H1 (cell line): ENCODE measurements at regions not wholly inside any gene's neighbourhood (a gene's known extent, or its start where the extent isn't known, plus 50 kb on each side); places are given as distances from the start of the nearest gene placed in this dataset.

Experiments used
- CTCF ChIA-PET: fragments of 300-600 bp; sonication (Branson Sonifier 250); formaldehyde crosslinking; loops from one replicate; lab custom pipeline; 2021; ENCODE audit not compliant: partially characterized antibody; lab: Charles Lee
- POLR2A ChIA-PET: fragments of 300-600 bp; sonication (Branson Sonifier 250); formaldehyde crosslinking; loops from one replicate; lab custom pipeline; 2021; ENCODE audit warnings: inconsistent platforms; ENCODE audit not compliant: partially characterized antibody; lab: Charles Lee
- DNase-seq, 2 experiments: peaks; one replicate each; pipeline versions ENCODE4 v3.0.0 to v3.0.0-alpha.2; 2010 to 2022; ENCODE audit warnings: low spot score in 2 of 2, low read depth in 1 of 2, mixed read lengths in 1 of 2
- FAIRE-seq: peaks from 2 replicates; lab custom pipeline; 2011; peaks lifted over from hg19 to GRCh38; lab: Jason Lieb, UNC
- H2AFZ ChIP-seq: 2 replicates; pipeline ENCODE4 v1.8.1; 2012; ENCODE audit warnings: low read length, inconsistent platforms
- H2AK5ac ChIP-seq: 2 replicates; pipeline ENCODE4 v1.6.1; 2013; ENCODE audit warnings: low read depth, low read length
- H2BK120ac ChIP-seq: replicated peaks from 2 replicates; pipeline ENCODE3; 2013; ENCODE audit warnings: low read depth, low read length, inconsistent platforms
- H2BK12ac ChIP-seq: 2 replicates; pipeline ENCODE4 v1.6.1; 2013; ENCODE audit warnings: low read depth, low read length
- H2BK15ac ChIP-seq: 2 replicates; pipeline ENCODE4 v1.6.1; 2013; ENCODE audit warnings: low read length
- H2BK20ac ChIP-seq: 2 replicates; pipeline ENCODE4 v1.6.1; 2013; ENCODE audit warnings: low read length
- H2BK5ac ChIP-seq: 2 replicates; pipeline ENCODE4 v1.6.1; 2013; ENCODE audit warnings: low read depth, low read length
- H3K14ac ChIP-seq: 2 replicates; pipeline ENCODE4 v1.6.1; 2013; ENCODE audit warnings: inconsistent platforms; ENCODE audit not compliant: insufficient read length
- H3K18ac ChIP-seq: 2 replicates; pipeline ENCODE4 v1.6.1; 2013; ENCODE audit warnings: low read length; ENCODE audit errors: extremely low read depth
- H3K23ac ChIP-seq: 2 replicates; pipeline ENCODE4 v1.6.1; 2013; ENCODE audit warnings: inconsistent platforms; ENCODE audit not compliant: insufficient read length
- H3K23me2 ChIP-seq: 2 replicates; pipeline ENCODE4 v1.6.1; 2013; ENCODE audit warnings: low read depth, low read length
- H3K27ac ChIP-seq: 2 replicates; pipeline ENCODE4 v1.6.1; 2011; ENCODE audit warnings: low read depth, low read length, inconsistent platforms
- H3K27me3 ChIP-seq, 4 experiments: replicated peaks in 1 of 4; 1 replicate in 1 of 4; 2 replicates in 3 of 4; pipeline versions ENCODE4 v1.6.1 to v1.8.1; 2011 to 2013; ENCODE audit warnings: low read length in 3 of 4, mild to moderate bottlenecking in 3 of 4, inconsistent platforms in 2 of 4, mixed read lengths in 2 of 4, moderate library complexity in 1 of 4; ENCODE audit not compliant: control insufficient read depth in 3 of 4, insufficient read depth in 3 of 4; ENCODE audit errors: extremely low read depth in 1 of 4
- H3K36me3 ChIP-seq, 4 experiments: 2 replicates each; pipeline versions ENCODE4 v1.6.1 to v1.8.1; 2011 to 2013; ENCODE audit warnings: mild to moderate bottlenecking in 4 of 4, low read length in 3 of 4, moderate library complexity in 2 of 4, control low read depth in 1 of 4, inconsistent platforms in 1 of 4; ENCODE audit not compliant: insufficient read depth in 4 of 4, control insufficient read depth in 2 of 4
- H3K4ac ChIP-seq: replicated peaks from 2 replicates; pipeline ENCODE3; 2013; ENCODE audit warnings: low read length, low read depth, mixed read lengths, inconsistent platforms; ENCODE audit not compliant: insufficient read length
- H3K4me1 ChIP-seq, 4 experiments: replicated peaks in 1 of 4; 1 replicate in 1 of 4; 2 replicates in 3 of 4; pipeline versions ENCODE4 v1.6.1 to v1.8.1; 2011 to 2013; ENCODE audit warnings: low read length in 3 of 4, inconsistent platforms in 2 of 4, mixed read lengths in 1 of 4; ENCODE audit not compliant: insufficient read depth in 4 of 4, control insufficient read depth in 3 of 4
- H3K4me2 ChIP-seq, 2 experiments: 2 replicates each; pipeline versions ENCODE4 v1.6.1 to v1.8.1; 2011 to 2013; ENCODE audit warnings: low read depth in 2 of 2, low read length in 2 of 2, control low read depth in 1 of 2, inconsistent platforms in 1 of 2, mild to moderate bottlenecking in 1 of 2; ENCODE audit not compliant: insufficient read depth in 1 of 2
- H3K4me3 ChIP-seq, 4 experiments: fragments of 200-600, 300-600 bp in 1 of 4; sonication (generic), shearing (Covaris generic), sonication (Bioruptor Twin) in 1 of 4; 2 replicates each; pipeline versions ENCODE4 v1.5.1 to v1.8.1; 2011 to 2016; ENCODE audit warnings: low read length in 4 of 4, low read depth in 3 of 4, control low read depth in 2 of 4, inconsistent platforms in 2 of 4, mild to moderate bottlenecking in 2 of 4, mixed read lengths in 1 of 4, moderate library complexity in 1 of 4; ENCODE audit not compliant: insufficient read depth in 2 of 4; ENCODE audit errors: extremely low read depth in 1 of 4
- H3K56ac ChIP-seq: replicated peaks from 2 replicates; pipeline ENCODE3; 2013; ENCODE audit warnings: low read depth, mild to moderate bottlenecking, mixed read lengths, low read length, inconsistent platforms; ENCODE audit not compliant: insufficient read length
- H3K79me1 ChIP-seq: 2 replicates; pipeline ENCODE4 v1.6.1; 2013; ENCODE audit warnings: low read depth, low read length, control low read depth
- H3K79me2 ChIP-seq, 2 experiments: 2 replicates each; pipeline versions ENCODE4 v1.6.1 to v1.8.1; 2012 to 2013; ENCODE audit warnings: low read length in 2 of 2, mild to moderate bottlenecking in 2 of 2, inconsistent platforms in 1 of 2; ENCODE audit not compliant: insufficient read depth in 2 of 2, control insufficient read depth in 1 of 2
- H3K9ac ChIP-seq, 4 experiments: replicated peaks in 1 of 4; 1 replicate in 1 of 4; 2 replicates in 3 of 4; pipeline versions ENCODE4 v1.6.1 to v1.8.1; 2011 to 2013; ENCODE audit warnings: low read depth in 3 of 4, low read length in 3 of 4, control low read depth in 2 of 4, mild to moderate bottlenecking in 2 of 4, moderate library complexity in 2 of 4, inconsistent platforms in 1 of 4; ENCODE audit errors: extremely low read depth in 1 of 4
- H3K9me3 ChIP-seq, 2 experiments: 2 replicates each; pipeline versions ENCODE4 v1.6.1 to v1.8.1; 2012 to 2013; ENCODE audit warnings: mild to moderate bottlenecking in 2 of 2, moderate library complexity in 2 of 2, control low read depth in 1 of 2, inconsistent platforms in 1 of 2, low read depth in 1 of 2, low read length in 1 of 2, mixed read lengths in 1 of 2; ENCODE audit not compliant: insufficient read depth in 2 of 2
- H4K20me1 ChIP-seq, 2 experiments: replicated peaks in 1 of 2; 2 replicates each; pipeline versions ENCODE3 to v1.8.1; 2011 to 2013; ENCODE audit warnings: inconsistent platforms in 2 of 2, low read length in 2 of 2, mild to moderate bottlenecking in 1 of 2; ENCODE audit not compliant: insufficient read depth in 2 of 2, control insufficient read depth in 1 of 2
- H4K5ac ChIP-seq: 2 replicates; pipeline ENCODE4 v1.6.1; 2013; ENCODE audit warnings: low read length, low read depth, mixed read lengths, inconsistent platforms; ENCODE audit not compliant: insufficient read length
- H4K8ac ChIP-seq: 2 replicates; pipeline ENCODE4 v1.8.0; 2013; ENCODE audit warnings: mild to moderate bottlenecking, moderate library complexity, low read length, inconsistent platforms; ENCODE audit not compliant: insufficient read depth; ENCODE audit errors: extremely low read depth
- H4K91ac ChIP-seq: replicated peaks from 2 replicates; pipeline ENCODE3; 2013; ENCODE audit warnings: low read length, mixed read lengths, inconsistent platforms; ENCODE audit not compliant: insufficient read length
- BACH1 ChIP-seq: IDR thresholded peaks from 2 replicates; pipeline ENCODE4 v1.6.1; 2012; ENCODE audit warnings: low read length, improper control_type of control experiment
- CTCF ChIP-seq, 3 experiments: IDR thresholded peaks; 1 replicate in 2 of 3; 2 replicates in 1 of 3; pipeline versions ENCODE4 v1.5.1 to v1.6.1; 2011; ENCODE audit warnings: low read length in 3 of 3, mild to moderate bottlenecking in 3 of 3, inconsistent platforms in 2 of 3, low read depth in 1 of 3, moderate library complexity in 1 of 3; ENCODE audit not compliant: insufficient read depth in 1 of 3; ENCODE audit errors: control extremely low read depth in 1 of 3
- GABPA ChIP-seq: IDR thresholded peaks from 2 replicates; pipeline ENCODE4 v1.6.1; 2011; ENCODE audit warnings: mild to moderate bottlenecking, low read length, moderate library complexity, borderline replicate concordance; ENCODE audit not compliant: insufficient read depth
- MAFK ChIP-seq: IDR thresholded peaks from 2 replicates; pipeline ENCODE4 v1.6.1; 2012; ENCODE audit warnings: low read depth, mild to moderate bottlenecking, improper control_type of control experiment, low read length
- MAX ChIP-seq: IDR thresholded peaks from 2 replicates; pipeline ENCODE4 v1.6.1; 2012; ENCODE audit warnings: inconsistent platforms
- RAD21 ChIP-seq, 2 experiments: IDR thresholded peaks in 1 of 2; conservative IDR thresholded peaks in 1 of 2; 2 replicates each; pipeline ENCODE4 v1.6.1; 2011; ENCODE audit warnings: low read depth in 2 of 2, low read length in 2 of 2, improper control_type of control experiment in 1 of 2, inconsistent platforms in 1 of 2, mild to moderate bottlenecking in 1 of 2, moderate library complexity in 1 of 2
- whole genome bisulfite sequencing, 2 experiments: shearing (Covaris generic) in 1 of 2; methylation state at CpG; one replicate each; pipeline versions ENCODE4 v1.1.6 to v1.1.7; 2013 to 2015; ENCODE audit warnings: low lambda C conversion rate in 2 of 2, mixed read lengths in 2 of 2, inconsistent platforms in 1 of 2, low coverage in 1 of 2, missing lambda C conversion rate in 1 of 2; ENCODE audit not compliant: insufficient replicate concordance in 2 of 2, insufficient coverage in 1 of 2, insufficient read length in 1 of 2; ENCODE audit errors: extremely low coverage in 1 of 2, missing lambda C conversion rate in 1 of 2; 5-methylcytosine and 5-hydroxymethylcytosine counted together

GRCh38 chr1:5620997-5621396, 371.2 kb downstream of the NPHP4 start:
- H3K4ac ChIP-seq, result no peak overlapping the region
- no peak overlapping the region for H3K27ac ChIP-seq
- H3K27me3 ChIP-seq, result no peaks in the 10 kb centered on the region
- H3K14ac ChIP-seq, result no peak overlapping the region
- H3K79me2 ChIP-seq, result no peaks in the 10 kb centered on the region
- H3K23ac ChIP-seq, result no peak overlapping the region
- no peak overlapping the region for H3K4me2 ChIP-seq
- H3K56ac ChIP-seq, result no peak overlapping the region
- WGBS, 2 experiments, result 37% methylated on average over 3 of the region's 3 CpGs; no CpG with 5 or more reads in 1 of the 2 experiments
- DNase-seq, result peak in 1 of 2 experiments; percentile 50
- no peak overlapping the region for H4K91ac ChIP-seq
- H2AFZ ChIP-seq, result no peak overlapping the region
- no peak overlapping the region for H2BK5ac ChIP-seq
- no peak overlapping the region for H2BK20ac ChIP-seq
- H3K9me3 ChIP-seq, result no peaks in the 10 kb centered on the region
- no peak overlapping the region for H2BK12ac ChIP-seq
- peak; percentile 78 to 83 for TF ChIP-seq RAD21 (IDR thresholded peaks at IDR 0.05 in 1 of 2, conservative IDR thresholded peaks at IDR 0.05 in 1 of 2; ENCODE audit: low read depth in 2 of 2, low read length in 2 of 2)
- TF ChIP-seq GABPA, result no peak
- TF ChIP-seq CTCF (IDR thresholded peaks at IDR 0.05; ENCODE audit: control extremely low read depth in 1 of 3, insufficient read depth in 1 of 3, low read depth in 1 of 3, low read length in 3 of 3), result peak; percentile 70 to 87 (median 86)
- TF ChIP-seq MAFK, result no peak
- 0 out of 2 replicates have a peak, but pooled peaks have one; percentile 27 for TF ChIP-seq MAX
- no peak for TF ChIP-seq BACH1
- no peaks in the 10 kb centered on the region for H3K36me3 ChIP-seq
- no peaks in the 10 kb centered on the region for H3K23me2 ChIP-seq
- ChIA-PET POLR2A (no interaction called here), CTCF (interaction anchor here (0.7 to 5.1 kb wide), 33 partner anchors 9 to 750 kb away, joined by 3 to 36 read pairs (median 4); no protein-coding TSS in a partner anchor)
- no peak overlapping the region for H4K8ac ChIP-seq
- no peak overlapping the region for H3K9ac ChIP-seq
- peaks cover 0 to 3% (median 0%) of the 10 kb centered on the region in 4 experiments; a peak in 2 of 7 replicates for H3K4me1 ChIP-seq
- H4K5ac ChIP-seq, result no peak overlapping the region
- H3K4me3 ChIP-seq, result no peak overlapping the region
- H2BK15ac ChIP-seq, result no peak overlapping the region
- H3K79me1 ChIP-seq, result no peaks in the 10 kb centered on the region
- H2BK120ac ChIP-seq, result no peak overlapping the region
- H4K20me1 ChIP-seq, result no peaks in the 10 kb centered on the region
- FAIRE-seq, result peak; percentile 83
- no peak overlapping the region for H3K18ac ChIP-seq
- no peak overlapping the region for H2AK5ac ChIP-seq
